HG02981 (cell line): ENCODE measurements at regions not wholly inside any gene's neighbourhood (a gene's known extent, or its start where the extent isn't known, plus 50 kb on each side); places are given as distances from the start of the nearest gene placed in this dataset.

ENCODE experiments used
- ATAC-seq: cut with Tn5 transposase; IDR thresholded peaks from one replicate; pipeline ENCODE4 v1.9.1; 2021; ENCODE audit warnings: mild to moderate bottlenecking, moderate library complexity; ENCODE audit not compliant: unreplicated experiment

- no peak for ATAC-seq
Observed at GRCh38 chr4:176970853-176971252, 178.1 kb upstream of the VEGFC start.

GRCh38 chr4:176971576-176972115, 178.9 kb upstream of the VEGFC start:
- ATAC-seq, result no peak

DNA sequence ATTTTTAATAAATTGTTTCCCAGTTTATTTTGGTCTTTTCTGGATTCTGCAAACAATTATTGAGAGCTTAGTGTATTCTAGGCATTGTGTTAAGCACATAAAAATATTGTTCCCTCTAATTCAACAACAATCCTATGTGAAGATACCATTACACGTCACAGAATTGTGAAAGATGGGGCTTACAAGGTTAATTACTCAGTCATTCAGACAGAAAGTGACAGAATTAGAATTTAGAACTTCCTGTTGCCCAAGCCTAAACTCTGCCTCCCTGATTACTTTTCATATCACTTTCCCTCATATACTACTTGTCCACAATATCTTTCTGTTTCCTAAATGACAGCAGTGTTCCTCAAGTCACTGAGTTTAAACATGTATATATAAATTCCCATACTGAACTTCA, 186.7 kb upstream of the VEGFC start:
- ATAC-seq, result no peak

DNA sequence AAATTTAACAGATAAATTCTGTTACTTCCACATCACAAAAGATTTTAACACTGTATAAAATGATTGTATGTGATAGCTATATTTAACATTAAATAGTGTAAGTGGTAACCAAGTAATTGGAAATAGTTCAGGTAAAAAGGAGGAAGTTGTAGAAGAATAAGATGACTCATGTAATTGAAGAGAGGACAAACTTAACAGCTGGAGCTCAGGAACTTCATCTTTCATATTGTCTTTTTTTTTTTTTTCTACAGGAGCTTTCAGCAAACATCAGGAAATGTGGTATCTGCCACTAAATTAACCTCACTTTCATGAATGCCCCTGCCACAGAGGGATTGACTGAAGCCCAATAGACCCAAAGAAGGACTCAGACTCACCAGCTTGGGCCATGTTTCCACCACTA, 188.4 kb upstream of the VEGFC start:
- no peak for ATAC-seq

DNA sequence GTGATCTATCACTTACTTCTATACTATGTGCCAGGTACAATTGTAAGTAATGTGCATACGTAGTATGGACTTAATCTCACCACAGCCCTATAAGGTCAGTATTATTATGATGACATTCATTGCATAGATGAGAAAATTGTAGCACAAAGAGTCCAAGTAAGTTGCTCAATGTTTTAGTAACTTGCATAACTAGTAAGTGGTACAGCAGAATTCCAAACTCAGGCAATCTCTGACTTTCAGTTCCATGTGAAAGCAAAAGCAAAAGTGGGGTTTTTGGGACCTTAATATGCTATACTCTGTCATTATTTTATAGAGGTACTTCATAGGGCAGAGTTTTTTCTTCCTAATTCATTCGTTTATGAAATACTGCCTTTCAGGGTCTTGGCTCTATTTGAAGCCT, 188.8 kb upstream of the VEGFC start:
- no peak for ATAC-seq

- no peak for ATAC-seq
Observed at GRCh38 chr4:176988226-176988625, 195.5 kb upstream of the VEGFC start.

DNA sequence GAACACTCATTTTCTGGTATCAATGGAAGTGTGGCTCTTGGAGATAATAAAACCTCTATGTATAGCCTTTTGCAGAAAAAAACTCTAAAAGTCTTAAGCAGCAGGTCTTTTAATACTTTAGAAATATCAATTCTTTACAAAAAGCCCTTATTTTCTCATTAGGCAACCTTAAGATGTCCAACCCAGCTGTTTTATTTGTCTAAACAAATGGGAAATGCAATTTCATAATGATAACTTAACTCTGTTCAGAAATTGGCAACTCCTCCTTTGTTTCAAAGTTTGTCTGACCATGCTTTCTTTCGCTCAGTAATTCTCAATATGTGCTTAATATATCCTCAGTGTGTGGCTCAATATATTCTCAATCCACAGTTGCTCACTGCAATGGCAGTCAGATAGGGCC, 196.5 kb upstream of the VEGFC start:
- no peak for ATAC-seq

DNA sequence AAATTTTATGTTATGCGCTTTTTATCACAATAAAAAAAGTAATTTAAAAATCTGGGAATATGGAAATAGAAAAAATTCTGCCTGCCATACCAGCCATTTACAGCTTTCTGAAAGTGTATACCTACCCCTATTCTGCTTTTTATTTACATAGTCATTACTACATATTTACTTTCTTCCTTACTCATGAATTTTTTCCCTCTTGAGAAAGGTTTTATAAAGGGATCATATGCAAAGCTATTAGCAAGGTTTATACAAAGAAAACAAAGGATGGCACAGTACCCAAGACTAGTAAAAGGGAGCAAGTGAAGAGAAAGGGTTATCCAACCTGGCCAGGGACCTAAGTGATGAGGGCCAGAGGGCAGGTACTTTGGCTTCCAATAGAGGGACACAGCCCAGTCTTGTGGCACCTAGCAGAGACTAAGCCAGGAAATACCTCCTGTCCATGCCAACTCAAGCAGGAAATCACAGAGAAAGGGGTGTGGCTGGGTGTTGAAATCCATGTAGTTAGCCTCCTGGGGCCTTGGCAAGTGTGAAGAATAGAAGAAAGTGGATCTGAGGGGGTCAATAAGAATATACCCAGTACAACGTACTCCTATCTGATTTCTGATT, 207.3 kb upstream of the VEGFC start:
- ATAC-seq, result no peak

DNA sequence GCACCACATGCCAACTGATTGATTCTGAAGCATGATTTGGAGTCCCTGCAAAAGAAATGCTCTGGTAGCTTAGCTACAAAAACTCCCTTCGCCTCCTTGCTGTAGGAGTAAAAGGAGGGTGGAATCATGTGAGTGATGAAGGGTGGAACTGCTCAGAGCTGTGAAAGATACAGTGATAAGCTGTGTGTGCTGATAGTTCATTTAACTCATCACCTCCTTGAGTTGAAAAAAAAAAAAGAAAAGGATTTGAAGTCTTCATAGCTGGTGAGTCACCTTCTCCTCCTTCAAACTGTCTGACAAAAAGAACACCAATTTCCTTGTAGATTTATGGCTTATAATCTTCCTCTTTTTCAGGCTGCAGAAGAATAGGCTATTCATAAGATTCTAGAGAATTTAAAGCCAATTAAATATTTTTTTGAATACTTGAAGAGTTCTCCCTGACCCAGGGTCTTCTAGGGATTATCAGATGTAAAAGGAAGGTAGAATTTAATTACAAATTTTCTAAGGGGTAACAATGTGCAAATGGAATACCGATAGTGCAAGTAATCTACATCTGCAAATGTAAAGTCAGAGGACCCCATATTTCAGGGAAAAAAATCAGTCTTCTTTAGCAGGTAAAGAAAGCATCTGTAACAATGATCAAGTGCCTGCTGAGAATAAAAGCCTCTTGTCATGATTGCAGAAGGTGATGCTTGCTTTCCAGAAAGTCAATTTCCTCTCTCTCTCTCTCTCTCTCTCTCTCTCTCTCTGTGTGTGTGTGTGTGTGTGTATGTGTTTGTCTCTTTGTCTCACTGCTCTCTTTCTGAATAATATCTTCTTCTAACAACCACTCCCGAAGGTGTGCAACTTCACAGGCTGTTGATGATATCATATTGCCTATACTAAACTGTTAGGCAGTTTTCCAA, 208.8 kb upstream of the VEGFC start:
- no peak for ATAC-seq

DNA sequence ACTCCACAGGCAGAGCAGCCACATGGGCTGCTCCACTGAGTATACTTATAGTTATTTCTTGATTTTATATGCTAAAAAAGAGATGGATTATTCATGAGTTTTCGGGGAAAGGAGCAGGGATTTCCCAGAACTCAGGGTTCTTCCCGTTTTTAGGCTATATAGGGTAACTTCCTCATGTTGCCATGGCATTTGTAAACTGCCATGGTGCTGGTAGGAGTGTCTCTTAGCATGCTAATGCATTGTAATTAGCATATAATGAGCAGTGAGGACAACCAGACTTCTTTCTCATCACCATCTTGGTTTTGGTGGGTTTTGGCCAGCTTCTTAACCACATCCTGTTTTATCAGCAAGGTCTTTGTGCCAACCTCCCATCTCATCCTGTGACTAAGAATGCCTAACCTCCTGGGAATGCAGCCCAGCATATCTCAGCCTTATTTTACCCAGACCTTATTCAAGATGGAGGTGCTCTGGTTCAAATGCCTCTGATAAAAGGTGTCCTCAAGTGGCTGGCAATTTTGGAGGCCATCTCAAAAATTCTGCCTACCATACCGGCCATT, 213.0 kb upstream of the VEGFC start:
- no peak for ATAC-seq

DNA sequence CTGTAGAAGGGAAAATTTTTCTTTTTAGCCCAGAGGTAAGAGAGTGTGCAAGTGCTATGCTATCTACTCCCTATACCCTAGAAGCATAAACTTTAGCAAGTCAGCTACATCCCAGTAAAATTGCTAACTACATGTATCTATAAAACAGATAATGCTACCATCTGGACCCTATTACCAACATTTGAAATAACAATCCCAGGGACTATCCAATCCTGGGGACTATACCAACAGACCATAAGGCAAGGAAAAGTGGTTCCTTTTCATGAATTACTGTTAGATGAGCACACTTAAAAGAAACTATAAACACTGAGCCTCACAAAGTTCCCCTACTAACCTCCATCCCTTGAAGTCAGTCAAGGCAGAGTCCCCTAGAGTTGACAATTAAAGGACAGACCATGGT, 213.6 kb upstream of the VEGFC start:
- no peak for ATAC-seq

DNA sequence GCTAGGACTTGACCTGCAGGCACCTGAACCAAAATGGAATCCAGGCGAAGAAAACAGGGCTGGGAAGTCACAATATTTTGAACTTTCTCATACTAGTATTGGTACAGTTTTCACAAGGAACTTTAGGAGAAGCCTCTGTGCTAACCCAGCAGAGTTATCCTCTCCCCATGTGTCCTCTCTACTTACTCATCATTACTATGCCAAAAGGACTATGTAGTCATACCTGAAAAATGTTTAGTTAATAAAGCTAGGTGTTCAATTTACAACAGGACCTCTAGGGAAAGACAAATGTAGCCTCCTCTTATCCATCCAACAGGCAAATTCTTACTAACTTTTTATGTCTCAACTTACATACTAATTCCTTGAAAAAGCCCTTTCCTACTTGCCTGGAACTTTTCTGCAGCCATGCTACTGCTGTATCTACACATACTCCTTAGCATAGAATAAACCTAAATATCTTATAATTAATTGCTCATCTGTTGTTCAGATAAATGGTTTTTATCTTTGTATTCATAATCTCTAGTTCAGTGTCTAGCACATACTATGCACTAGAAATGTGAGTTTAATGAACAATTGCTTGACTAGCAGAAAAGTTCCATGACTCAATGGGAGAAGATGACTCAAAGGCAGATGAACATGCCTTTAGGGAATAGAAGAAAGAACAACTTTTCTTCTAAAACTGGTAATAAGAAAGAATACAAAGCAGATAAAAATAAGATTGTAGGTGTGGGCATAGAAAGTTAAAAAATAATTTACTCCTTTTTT, 215.5 kb upstream of the VEGFC start:
- no peak for ATAC-seq

GRCh38 chr4:177008836-177009501, 216.2 kb upstream of the VEGFC start:
- ATAC-seq, result no peak

- ATAC-seq, result no peak
Observed at GRCh38 chr4:177010418-177010817, 217.7 kb upstream of the VEGFC start.

DNA sequence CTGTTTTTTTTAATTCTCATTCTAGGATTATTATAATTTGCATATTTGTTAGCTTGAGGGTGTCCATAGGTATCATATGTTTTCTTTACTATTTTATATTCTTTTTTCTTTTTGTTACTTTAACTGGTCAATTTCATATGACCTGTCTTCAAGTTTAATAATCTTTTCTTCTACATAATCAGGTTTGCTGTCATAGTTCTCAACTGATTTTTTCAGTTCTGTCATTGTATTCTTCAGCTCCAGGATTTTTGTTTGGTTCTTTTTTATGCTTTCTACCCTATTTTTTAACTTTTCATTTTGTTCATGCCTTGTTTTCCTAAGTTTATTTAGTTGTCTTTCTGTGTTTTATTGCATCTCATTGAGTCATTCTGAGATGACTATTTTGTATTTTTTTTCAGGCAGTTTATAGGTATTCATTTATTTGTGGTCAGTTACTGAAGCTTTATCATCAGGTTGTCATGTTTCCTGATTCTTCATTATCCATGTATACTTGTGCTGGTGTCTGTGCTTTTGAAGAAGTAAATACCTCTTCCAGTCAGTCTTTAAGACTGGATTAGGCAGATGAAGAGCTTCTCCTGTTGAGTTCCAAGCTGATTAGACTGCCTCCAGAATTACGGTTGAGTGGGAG, 220.3 kb upstream of the VEGFC start:
- ATAC-seq, result no peak

DNA sequence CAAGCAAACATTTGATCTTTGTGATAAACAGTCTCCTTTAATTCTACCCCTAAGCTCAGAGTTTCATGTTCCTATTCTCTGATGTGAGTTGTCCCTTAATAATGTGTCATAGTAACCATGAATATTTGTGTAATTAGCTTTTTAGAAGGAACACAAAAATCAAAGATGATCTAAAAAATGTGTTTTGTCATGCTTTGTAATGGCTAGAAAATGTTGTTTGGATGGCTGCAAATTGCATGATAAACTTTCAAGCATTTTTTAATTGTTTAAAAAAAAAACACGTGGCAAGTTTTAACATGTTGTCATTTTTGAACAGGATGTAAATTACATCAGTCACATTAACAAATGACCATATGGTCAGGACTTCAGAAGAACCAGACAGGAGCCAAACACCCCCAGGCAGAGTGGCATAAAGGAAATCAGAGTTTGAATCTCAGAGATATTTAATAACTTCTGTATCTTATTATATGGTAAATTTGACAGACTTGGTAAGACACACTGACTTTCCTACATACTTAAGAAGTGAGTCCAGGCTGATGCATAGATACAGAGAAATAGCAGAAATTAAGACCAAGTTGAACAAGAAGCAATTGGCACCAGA, 223.9 kb upstream of the VEGFC start:
- ATAC-seq, result no peak

GRCh38 chr4:177023951-177024350, 231.2 kb upstream of the VEGFC start:
- ATAC-seq, result no peak

DNA sequence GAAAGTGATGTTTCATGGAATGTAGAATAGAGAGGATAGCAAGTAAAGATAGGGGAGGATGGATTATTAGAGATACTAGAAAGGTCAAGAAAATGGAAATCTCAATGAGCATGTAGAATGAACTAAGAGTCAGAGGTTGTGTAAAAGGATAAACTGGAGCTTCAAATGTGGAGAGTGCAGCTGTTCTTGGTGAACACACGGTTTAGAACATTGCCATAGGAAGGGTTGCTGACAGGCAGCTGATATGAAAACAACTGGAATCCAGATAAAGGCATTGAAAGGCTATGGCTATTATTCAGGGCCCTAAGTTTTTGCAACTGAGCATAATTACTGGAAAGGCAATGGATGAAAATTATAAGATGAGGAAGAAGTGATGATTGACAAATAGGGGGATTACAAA, 239.6 kb upstream of the VEGFC start:
- ATAC-seq, result no peak

DNA sequence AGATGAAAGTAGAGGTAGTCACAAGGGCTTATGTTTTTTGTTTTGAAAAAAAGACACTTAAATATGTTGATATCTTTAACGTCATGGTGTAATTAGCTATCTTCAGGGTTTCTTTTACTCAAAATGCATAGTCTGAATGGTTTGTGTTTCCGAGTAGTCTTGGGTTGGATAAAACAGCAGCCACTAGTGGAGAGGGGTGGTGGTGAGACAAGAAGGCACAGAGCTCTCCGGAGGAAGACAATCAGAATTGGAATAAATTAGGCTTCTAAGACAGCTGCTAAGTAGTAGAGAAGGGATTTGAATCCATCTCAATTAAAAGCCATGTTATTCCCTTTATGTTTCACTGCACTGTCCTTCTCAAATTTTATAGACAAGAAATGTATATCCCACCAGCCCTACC, 240.4 kb upstream of the VEGFC start:
- ATAC-seq, result no peak

DNA sequence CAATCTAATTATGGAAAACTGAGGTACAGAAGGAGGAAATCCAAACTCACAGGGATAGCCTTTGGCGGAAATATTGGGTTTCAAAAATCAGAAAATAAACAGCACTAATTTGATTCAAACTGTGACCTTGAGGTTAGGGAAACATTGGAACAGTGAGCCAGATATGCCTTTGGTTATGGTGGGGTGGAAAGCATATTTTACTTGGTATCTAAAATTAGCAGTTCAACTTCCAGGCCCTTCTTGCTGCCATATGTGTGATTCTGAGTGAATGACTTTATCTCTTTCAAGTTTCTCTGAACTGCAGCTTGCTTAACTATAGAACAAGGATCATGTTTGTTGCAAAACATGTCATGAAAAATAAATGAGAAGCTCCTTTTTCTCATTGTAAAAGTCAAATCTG, 240.9 kb upstream of the VEGFC start:
- ATAC-seq, result no peak
